Stimulated activated CD4-positive, alpha-beta T cell treated with anti-CD3 and anti-CD28 coated beads, Interleukin-15, amount 100 ng/mL, for 48 hours (primary cell): ENCODE measurements at regions not wholly inside any gene's neighbourhood (a gene's known extent, or its start where the extent isn't known, plus 50 kb on each side); places are given as distances from the start of the nearest gene placed in this dataset.

Experiments used
- DNase-seq, 2 donors: peaks; one replicate each; pipeline ENCODE4 v3.0.0-alpha.2; 2020; ENCODE audit warnings: low read depth in 2 of 2

DNA sequence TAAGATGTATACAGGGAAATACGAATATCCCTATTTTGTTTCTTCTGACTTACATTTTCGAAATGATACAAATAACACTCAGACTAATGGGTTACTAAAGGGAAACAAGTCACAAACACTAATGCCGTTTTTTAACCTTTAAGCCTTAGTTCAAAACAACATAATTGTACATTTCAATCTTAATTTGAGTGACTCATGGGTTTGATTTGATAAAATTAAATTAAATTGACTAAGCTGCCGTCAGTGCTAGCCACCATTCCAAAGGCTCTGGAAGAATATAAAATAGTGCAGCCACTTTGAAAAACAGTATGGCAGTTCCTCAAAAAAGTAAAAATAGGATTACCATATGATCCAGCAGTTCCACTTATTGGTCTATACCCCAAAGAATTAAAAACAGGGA is 133.8 kb upstream of the NT5C1B start:
- DNase-seq = no peak

DNA sequence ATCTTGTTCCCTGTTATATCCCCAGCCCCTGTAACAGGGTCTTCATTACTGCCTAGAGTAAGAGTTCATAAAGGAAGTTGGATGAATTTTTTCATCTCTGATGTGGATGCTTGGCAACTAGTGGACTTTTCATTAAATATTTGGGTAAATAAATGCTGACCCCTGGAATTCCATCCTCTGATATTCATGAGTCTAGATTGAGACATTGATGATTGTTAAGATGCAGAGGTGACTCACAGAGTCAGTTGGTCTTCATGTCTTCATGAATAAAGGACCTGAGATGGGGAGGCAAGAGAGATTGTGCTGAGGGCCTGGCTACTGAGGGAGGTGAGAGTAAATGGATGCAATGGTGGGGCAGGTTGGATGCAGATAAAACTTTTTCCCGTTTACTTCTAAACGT is 132.7 kb upstream of the NT5C1B start:
- no peak for DNase-seq

DNA sequence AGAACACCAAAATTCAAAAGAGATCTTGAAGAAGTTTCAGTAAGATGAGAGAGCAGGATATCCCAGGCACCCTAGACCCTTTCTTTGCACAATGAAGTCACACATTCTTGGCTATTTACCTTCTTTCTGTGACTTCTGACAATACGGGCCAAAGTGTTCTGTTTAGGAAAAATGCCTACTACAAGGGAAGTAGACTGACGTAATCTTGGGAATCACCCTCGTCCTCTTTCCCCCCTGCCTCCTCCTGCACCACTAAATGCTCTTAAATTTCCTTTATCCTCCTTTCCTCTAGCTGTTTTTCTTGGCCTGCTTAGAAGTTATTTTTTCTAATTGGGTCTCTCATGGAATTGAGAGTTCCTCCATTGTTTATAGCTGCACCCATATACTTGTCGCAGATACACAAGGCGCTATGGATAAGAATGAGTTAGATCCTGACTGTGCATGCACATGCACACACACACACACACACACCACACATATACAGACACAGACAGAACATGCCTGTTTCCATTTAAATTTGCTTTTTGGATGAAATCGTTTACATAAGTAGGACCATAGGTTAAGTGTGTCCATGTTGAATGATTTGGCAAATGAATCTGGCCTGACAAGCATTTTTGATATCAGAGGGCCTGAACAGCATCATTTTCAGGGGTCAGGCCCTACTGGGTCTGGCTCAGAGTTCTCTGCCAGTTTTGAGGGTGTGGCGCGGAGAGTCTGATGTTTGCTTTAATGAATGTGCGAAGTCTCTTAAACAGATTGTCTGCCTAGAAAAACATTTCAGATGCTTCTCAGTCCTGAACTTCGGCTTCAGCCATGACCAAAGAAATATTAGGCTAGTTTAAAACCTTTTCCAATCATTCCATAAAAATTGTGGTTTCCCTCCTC is 131.9 kb upstream of the NT5C1B start:
- no peak for DNase-seq

DNA sequence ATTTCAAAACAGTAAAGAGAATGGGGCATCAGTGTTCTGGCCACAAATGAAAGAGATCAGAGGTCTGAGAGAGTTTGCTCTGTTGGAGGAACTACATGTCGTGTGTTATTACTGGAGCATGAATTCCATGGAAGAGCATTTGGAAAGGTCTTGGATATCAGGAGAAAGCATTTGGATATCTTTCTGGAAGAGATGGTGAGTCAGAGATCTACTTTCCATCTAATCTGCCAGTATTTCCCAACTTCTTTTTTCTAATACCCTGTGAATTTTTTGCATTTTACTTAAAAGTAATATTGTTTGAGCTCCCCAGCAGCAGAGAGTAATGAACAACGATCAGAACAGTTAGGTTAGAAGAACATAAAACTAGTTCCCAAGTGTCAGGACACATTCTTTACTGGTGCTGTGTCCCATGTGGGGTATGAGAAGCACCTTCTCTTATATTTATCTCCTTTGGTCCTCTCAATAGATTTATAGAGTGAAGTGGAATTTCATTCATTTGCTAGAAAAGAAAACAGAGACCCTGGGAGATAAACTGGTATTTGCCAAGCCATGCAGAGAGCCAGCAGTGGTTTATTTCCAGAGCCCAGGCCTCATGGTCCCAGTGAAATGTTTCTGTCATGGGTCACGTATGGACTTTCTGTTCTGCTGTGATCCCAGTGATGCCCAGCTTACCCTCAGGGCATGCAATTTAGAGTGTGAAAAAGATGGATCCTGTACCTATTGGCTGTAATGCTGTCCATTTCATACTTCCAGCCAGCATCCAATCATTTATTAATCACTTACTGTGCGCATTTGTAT is 130.8 kb upstream of the NT5C1B start:
- no peak for DNase-seq

DNA sequence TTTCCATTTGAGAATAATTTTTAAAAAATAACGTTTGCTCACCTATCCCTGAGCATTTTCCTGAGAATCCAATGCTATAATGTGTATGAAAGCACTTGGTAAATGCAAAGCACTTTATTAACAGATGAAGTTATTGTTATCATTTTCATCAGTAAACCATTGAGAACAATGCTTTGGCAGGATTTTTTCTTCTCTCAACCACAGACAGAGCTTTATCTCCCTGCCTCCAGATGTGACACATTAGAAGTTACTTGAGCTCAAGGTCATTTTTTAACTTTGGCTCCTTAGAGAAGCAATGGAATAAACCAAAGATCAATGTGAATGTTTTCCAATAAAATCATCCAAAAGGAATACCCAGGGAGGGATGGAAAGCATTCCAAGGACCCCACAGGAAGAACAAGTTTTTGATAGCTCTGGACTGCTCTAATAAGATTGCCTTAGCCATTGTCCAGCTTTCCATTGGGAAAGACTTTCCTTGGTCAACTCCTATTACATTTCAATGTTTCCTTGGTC is 118.9 kb upstream of the NT5C1B start:
- DNase-seq = no peak

DNA sequence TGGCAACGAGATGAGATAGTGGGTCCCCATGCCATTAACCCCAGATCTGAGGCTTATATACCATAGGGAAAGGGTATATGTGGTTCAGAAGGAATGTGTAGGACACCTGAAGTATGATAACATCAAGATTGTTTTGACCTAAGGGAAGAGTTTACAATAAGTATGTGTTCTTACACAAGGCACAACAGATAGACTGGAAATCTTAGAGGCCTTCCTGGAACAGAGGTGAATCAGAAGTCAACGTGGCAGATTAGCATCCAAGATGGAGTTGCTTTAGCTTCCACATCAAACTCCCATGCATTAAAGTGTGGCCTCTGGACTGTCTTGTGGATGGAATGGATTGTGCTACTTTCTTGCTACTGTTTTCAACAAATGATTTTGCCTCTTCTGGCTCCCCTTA is 116.6 kb upstream of the NT5C1B start:
- DNase-seq = no peak

DNA sequence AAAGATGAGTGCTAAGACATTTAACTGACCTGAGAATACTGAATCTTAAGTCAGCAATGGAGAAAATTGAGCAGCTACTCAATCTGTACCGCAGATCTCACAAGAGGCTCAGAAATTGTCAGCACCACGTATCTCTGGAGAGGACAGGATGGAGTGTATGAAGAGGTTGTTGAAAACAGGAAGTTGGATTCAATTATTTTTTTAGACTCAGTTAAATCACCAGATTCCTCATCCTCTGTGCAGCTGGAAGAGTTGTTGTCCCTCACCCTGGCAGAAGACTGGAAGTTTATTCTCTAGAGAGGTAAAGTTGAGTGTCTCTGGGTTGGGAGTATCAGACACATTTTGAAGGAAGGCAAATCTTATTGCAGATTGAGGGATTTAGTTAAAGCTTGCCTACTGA is 114.9 kb upstream of the NT5C1B start:
- no peak for DNase-seq

DNA sequence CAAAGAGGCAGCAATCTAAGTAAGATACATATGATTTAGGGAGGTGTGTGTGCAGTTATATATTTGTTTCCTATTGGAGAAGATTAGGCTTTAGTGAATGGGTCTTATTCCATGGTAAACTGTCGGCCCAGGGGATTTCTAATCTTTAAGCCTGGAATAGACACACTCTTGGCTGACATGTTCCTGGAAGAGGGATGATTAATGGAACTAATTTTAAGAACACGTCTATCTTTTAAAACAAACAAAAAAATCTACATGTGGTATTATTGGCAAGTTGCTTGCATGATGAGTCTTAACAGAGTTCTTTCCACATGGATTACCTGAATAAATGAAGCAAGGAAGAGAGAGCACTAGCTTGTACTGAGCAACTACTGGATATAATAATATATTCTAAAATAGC is 114.2 kb upstream of the NT5C1B start:
- DNase-seq = no peak

DNA sequence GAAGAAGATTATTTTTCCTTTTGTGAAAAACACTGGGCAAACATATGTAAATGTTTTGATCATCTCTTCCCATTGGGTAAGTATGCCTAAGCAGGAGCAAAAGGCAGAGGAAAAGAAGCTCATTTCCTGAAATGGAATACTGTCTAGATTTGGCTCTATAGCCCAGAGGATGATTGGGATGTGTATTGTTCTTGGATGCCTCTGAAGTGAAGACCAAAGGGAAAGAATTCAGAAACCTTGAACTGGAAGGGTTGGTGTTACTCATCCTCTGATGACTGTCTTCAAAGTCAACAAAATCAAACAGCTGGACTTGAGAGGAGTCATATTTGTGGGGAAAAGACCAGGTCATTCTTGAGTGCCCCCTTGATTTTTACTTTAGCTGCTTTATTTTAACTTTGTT is 112.6 kb upstream of the NT5C1B start:
- DNase-seq = no peak

DNA sequence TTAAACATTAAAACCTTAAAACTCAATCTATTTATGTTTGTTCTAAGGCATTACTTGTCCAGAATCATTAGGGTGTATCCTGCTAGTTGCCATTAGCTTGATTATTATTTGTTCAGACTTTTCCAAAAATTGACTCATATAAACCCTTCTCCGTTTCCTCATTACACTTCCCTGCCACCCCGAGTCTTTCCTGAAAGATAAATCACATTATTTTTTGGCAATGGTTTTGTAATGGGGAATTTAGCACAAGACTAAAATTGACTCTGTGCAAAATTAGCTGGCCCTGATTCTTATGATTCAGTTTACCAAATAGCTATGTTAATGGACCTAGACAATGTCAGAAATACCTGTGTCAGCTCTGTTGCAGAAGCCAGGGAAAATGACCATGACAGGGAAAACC is 112.2 kb upstream of the NT5C1B start:
- no peak for DNase-seq

DNA sequence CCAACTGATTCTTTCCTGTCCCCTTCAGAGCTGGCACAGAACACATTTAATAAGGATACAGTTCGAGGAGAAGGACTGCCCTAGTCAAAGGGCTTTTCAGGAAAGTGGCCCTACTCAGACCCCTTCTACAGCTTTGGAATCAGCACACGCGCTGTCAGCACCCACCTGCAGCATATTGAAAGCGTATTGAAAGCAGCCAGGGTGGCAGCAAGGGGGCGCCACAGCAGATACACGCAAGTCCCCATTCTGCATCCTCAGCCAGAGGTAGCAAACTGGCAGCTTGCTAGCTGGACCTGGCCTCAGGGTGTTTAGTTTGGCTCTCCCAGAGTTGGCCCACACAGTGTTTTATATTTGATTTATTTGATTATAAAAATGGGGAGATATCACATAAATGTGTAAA is 101.0 kb upstream of the NT5C1B start:
- DNase-seq = no peak

DNA sequence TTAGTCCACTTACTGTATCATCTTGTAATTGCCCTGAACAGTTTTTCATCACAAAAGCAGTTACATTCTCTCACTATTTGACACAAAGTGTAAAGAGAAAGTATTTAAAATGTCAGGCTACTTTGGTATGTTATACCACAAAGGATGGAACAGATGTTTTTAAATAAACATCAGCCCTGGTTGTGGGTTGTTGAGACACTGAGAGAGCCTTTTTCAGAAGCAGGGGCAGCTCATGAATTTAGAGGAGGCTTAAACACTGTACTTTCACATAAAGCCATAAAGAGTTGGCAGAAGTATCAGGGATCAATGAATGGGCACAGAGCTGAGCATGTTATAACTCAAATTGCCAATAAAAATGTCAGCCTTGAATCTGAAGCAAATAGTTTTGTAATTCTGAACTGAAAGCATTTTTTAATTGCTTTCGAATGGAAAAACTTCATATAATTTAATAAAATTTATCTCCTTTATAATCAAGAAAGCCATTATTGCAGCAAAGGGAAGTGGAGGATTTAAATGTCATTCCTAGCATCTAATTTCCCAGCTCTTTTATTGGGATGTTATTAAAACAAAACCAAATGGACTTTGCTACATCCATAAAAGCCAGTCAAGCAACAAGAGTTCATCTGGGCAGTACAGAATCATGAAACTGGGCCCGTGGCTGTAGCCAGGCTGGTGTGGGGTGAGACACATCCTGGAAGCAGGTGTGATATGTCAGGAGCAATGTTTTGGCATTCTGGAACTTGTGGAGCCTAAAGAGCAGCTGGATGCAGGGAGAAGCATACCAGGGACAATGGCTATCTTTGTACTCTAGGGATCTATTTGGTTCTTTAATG is 95.1 kb upstream of the NT5C1B start:
- no peak for DNase-seq

DNA sequence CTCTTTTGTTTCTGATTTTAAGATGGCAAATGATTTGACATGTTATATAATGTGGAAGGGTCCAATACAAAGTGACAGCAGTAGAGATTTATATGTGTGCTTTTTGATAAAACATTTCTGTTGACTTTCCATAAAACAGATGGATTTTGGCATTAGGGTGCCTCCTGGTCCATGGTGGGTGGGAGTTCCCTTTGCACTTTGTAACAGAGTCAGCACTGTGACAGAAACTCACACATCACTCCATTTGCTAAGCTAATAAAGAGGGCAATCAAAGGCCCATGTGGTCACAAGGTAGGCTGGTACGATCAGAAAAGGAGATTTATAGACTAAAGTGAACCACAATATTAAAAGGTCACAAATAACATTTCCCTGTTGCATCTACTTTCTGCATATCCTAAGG is 93.3 kb upstream of the NT5C1B start:
- DNase-seq = no peak

DNA sequence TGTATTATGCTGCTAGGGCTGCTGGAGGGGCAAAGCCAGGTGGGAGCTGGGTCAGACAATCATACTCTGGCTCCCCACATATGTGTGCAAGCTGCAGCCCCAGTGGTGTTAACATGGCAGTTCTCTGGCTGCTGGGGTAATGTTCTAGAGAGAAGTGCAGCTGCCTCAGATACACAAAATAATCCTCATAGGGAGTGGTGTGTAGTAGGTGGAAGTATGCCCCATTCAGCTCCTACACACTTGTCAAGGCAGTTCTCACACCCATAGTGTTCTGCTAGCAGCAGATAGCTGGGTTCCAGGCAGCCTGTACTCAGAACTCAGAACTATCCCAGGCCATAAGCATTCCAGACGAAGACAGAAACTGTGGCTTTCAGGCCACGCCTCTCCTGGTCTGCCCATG is 87.9 kb upstream of the NT5C1B start:
- no peak for DNase-seq

DNA sequence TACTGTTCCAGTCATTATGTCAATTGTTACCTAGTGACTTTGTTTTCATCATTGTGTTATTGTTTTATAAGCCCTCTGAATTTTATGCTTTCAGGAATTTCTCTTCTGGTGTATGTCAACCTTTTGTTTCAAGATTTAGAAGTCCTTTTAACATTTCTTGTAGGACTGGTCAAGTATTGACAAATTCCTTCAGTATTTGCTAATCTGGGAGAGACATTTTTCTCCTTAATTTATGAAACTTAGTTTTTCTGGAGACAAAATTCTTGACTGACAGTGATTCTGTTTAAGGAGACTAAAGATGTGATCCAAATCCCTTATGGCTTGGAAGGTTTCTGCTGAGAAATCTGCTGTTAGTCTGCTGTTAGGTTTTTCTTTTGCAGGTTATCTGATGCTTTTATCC is 84.9 kb upstream of the NT5C1B start:
- DNase-seq = no peak

DNA sequence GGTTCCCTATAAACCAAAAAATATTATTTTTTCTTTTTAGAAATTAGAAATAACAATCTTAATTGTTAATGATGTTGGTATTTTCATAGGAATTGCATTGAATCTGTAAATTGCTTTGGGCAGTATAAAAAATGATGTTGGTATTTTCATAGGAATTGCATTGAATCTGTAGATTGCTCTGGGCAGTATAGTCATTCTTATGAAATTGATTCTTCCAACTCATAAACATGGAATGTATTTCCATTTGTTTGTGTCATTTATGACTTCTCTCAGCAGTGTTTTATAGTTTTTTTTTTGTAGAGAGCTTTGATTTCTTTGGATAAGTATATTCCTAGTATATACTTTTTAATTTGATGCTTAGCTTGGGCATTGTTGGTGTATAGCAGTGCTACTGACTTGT is 82.0 kb upstream of the NT5C1B start:
- no peak for DNase-seq

DNA sequence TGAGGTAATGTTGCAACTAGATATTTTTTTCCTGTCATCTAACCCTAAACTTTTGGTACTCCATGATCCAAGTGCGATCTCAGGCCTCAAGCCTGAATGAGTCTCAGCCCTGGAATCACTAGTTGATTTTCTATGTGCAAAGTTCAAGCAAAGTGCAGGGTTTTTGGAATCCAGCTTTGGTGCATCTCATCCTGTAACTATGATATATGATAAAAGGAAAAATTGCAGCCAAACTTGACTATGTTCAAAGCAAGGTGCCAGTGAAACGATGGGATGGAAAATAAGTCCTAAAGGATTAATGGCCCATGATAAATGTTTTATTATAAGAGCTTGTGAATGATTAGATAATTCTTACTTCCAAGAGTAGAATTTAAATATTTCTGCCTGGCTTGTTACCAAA is 78.9 kb upstream of the NT5C1B start:
- DNase-seq = no peak

DNA sequence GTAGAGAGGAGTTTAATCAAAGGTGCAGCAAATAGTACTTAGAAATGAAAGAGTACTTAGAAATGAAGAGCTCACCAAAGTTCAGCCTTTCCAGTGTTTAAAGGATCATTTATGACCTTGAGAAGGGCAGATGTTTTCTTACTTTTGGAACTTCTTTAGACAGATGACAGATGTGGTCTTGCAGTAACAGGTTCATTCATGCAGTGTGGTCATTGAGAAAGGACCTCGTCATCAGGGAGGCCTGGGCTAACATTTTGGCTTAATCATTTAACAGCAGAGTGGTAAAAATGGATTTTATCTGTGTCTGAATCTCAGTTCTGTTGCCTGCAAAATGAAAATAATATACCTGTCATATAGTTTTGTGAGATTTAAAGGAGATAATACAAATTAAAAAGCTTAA is 75.1 kb upstream of the NT5C1B start:
- DNase-seq = no peak

DNA sequence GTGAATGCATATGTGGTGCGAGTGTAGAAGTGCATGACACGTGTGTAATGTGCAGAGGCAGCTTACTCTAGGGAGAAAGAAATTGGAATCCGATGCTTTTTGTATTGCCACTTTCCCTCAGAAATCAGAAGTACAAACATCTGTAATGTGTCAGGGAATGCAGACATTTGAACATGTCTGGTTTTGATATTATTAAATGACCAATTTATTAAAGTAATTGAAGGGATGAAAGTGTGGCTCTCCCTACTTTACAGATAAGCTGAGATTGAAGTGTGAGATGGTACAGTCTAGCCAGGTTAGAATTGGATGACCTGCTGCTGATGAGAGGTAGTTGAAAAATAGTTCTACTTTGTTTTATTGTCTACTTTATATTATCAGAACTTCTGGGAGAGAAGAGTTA is 74.5 kb upstream of the NT5C1B start:
- no peak for DNase-seq

DNA sequence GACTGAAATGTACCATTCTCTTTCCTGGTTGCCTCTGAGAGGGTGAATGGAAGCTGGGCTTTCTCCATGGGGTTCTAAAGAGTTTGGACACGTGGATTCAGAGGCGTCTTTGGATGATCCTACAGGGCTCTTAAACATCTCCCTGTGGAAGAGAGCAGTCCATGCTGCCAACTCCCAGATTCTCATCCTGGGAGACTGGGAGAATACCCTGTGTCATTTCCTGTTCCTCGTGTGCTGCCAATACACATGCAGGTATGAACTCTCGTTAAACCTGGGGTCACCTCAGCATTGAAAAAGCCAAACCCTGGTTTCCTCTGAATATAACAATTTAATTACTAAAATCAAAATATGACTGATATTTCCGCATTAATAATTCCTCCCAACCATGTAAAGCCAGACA is 73.3 kb upstream of the NT5C1B start:
- DNase-seq = no peak

DNA sequence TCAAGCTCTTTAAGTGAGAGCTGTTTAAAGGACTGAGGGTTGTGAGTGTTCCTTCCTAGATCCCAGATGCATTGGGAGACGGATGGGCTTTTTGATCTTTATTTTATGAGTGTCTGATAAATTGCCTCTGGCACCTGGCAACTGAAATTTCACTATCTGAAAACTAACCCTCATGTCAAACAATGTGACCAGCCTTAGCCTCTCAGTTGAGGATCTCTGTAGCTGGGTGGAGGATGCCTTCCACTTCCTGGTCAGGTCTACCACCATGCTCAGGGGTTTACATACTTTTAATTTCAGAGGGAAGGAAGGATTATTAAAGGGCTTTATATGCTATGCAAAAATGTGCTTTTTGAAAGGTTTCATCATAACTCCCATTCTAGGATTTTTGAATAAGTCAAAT is 70.5 kb upstream of the NT5C1B start:
- no peak for DNase-seq

DNA sequence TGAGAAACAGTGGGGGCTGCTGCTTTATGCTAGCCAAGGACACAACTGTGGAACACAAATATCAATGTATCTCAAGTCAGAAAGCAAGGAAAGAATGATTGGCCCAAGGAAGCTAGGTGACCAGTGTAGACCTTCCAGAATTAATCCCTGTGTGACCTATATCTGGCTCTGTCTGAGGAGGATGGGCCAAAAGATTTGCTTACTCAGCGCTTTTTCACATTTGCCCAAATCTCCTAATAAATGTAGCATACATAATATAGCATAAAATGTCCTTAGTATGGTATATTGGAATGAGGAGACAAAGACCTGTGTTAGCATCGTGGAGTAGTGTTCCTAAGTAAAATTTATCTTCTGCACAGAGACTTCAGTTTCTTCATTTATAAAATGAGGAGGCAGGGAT is 66.7 kb upstream of the NT5C1B start:
- DNase-seq = no peak
